NCI-H226 (cell line): ENCODE measurements at regions not wholly inside any gene's neighbourhood (a gene's known extent, or its start where the extent isn't known, plus 50 kb on each side); places are given as distances from the start of the nearest gene placed in this dataset.

Experiments used
- DNase-seq: peaks from one replicate; pipeline ENCODE4 v3.0.0-alpha.2; 2015

- DNase-seq, result no peak
Measured at GRCh38 chr19:34120846-34121639, 51.3 kb upstream of the LSM14A start.
